ENCODE measurements at regions not wholly inside any gene's neighbourhood (a gene's known extent, or its start where the extent isn't known, plus 50 kb on each side); places are given as distances from the start of the nearest gene placed in this dataset.

- TF ChIP-seq POLR2AphosphoS5 (IDR thresholded peaks at IDR 0.05; ENCODE audit: low read depth, low read length) (peak; percentile 44; the same call in 1 of the 2 replicates), EZH2phosphoT487 (IDR thresholded peaks at IDR 0.05; ENCODE audit: borderline replicate concordance, low read depth) (no peak), PBX3 (IDR thresholded peaks at IDR 0.05) (peak; percentile 75), TCF12 (IDR thresholded peaks at IDR 0.05) (peak; percentile 74), USF2 (IDR thresholded peaks at IDR 0.05; ENCODE audit: borderline replicate concordance, low read depth, low read length) (no peak), TAF1 (IDR thresholded peaks at IDR 0.05; ENCODE audit: borderline replicate concordance, low read depth, low read length) (no peak), RFX5 (IDR thresholded peaks at IDR 0.05; ENCODE audit: low read length) (no peak), MAX (IDR thresholded peaks at IDR 0.05; ENCODE audit: low read depth) (peak; percentile 45; the same call in 1 of the 2 replicates)
Observed at GRCh38 chr4:159047478-159048165, 55.3 kb upstream of the RAPGEF2 start (continued).

- peak overlapping the region; percentile 49 for H3K4me2 ChIP-seq
- H3K79me2 ChIP-seq (ENCODE audit: insufficient read depth): no peaks in the 10 kb centered on the region
- H3K9me2 ChIP-seq: no peaks in the 10 kb centered on the region
- H3K27me3 ChIP-seq (ENCODE audit: insufficient read depth): no peaks in the 10 kb centered on the region
- no peaks in the 10 kb centered on the region for H3K9me3 ChIP-seq
- peak overlapping the region; percentile 34; the same call in 1 of the 2 replicates for H3K9ac ChIP-seq
- peak; percentile 48 for DNase-seq
- peak overlapping the region; percentile 19 to 49 for H3K4me3 ChIP-seq (ENCODE audit: low read depth in 2 of 2, low read length in 1 of 2)
- peaks cover 12 to 18% of the 10 kb centered on the region in 2 experiments; a peak in 3 of 4 replicates for H3K4me1 ChIP-seq (ENCODE audit: control insufficient read depth in 1 of 2, insufficient read depth in 2 of 2, low read depth in 1 of 2, low read length in 1 of 2)
- peaks cover 9% of the 10 kb centered on the region for H3F3A ChIP-seq (replicated peaks; ENCODE audit: insufficient read depth)
- peak overlapping the region in 1 of 2 experiments; percentile 49; a peak in 2 of 4 replicates for H3K27ac ChIP-seq (ENCODE audit: low read depth in 2 of 2, low read length in 1 of 2)
- ChIA-PET CTCF (interaction anchor here (0.9 kb wide), 1 partner anchor 57 kb away, joined by 3 read pairs; no protein-coding TSS in a partner anchor), POLR2A (no interaction called here)
- H3K36me3 ChIP-seq (replicated peaks in 1 of 2; ENCODE audit: control insufficient read depth in 1 of 2, insufficient read depth in 2 of 2, low read length in 1 of 2): no peaks in the 10 kb centered on the region
- no peak for TF ChIP-seq TCF12 (IDR thresholded peaks at IDR 0.05)
- 0 out of 2 replicates have a peak, but pooled peaks have one; percentile 35 for TF ChIP-seq MAX (IDR thresholded peaks at IDR 0.05; ENCODE audit: low read depth)
- TF ChIP-seq RAD21 (IDR thresholded peaks at IDR 0.05; ENCODE audit: low read length): 0 out of 2 replicates have a peak, but pooled peaks have one; percentile 2
- no peak for TF ChIP-seq MEF2A (IDR thresholded peaks at IDR 0.05; ENCODE audit: borderline replicate concordance, low read depth)
- TF ChIP-seq USF1 (IDR thresholded peaks at IDR 0.05; ENCODE audit: borderline replicate concordance, low read depth): no peak
- peak overlapping the region; percentile 48; the same call in 1 of the 2 replicates for H2AFZ ChIP-seq (ENCODE audit: low read depth)
- no peaks in the 10 kb centered on the region for H4K20me1 ChIP-seq (ENCODE audit: insufficient read depth)
- WGBS (ENCODE audit: low lambda C conversion rate): 47% methylated on average over 16 of the region's 16 CpGs
Observed at GRCh38 chr4:159048166-159048886, 54.6 kb upstream of the RAPGEF2 start.

Data from SK-N-SH (cell line).